SK-N-SH (cell line): ENCODE measurements at regions not wholly inside any gene's neighbourhood (a gene's known extent, or its start where the extent isn't known, plus 50 kb on each side); places are given as distances from the start of the nearest gene placed in this dataset.

Experiments
- CTCF ChIA-PET: fragments of 300-600, 350-600 bp; formaldehyde crosslinking; extraction: SDS; loops from one replicate; lab custom pipeline; 2021; lab: Yijun Ruan, JAX
- POLR2A ChIA-PET: fragments of 350-600 bp; sonication (Branson Sonifier 250); formaldehyde crosslinking; extraction: SDS; loops from one replicate; lab custom pipeline; 2020; ENCODE audit warnings: antibody characterized with exemption, inconsistent platforms; lab: Yijun Ruan, JAX
- DNase-seq: peaks from one replicate; pipeline ENCODE4 v3.0.0; 2012
- H2AFZ ChIP-seq: fragments of 200-600 bp; sonication (generic); 2 replicates; pipeline ENCODE4 v1.8.1; 2016; ENCODE audit warnings: antibody characterized with exemption, mild to moderate bottlenecking, low read depth
- H3F3A ChIP-seq: fragments of 200-600 bp; sonication (generic); replicated peaks from 2 replicates; pipeline ENCODE3; 2016; ENCODE audit warnings: antibody characterized with exemption, mild to moderate bottlenecking; ENCODE audit not compliant: insufficient read depth
- H3K27ac ChIP-seq, 2 experiments: fragments of 200-500 bp in 1 of 2; fragments of 200-600 bp in 1 of 2; sonication (Bioruptor generic) in 1 of 2; sonication (generic), shearing (Covaris generic) in 1 of 2; 2 replicates each; pipeline versions ENCODE4 v1.5.1 to v1.6.1; 2014 to 2016; ENCODE audit warnings: low read depth in 2 of 2, inconsistent platforms in 1 of 2, low read length in 1 of 2, mild to moderate bottlenecking in 1 of 2, mixed read lengths in 1 of 2
- H3K27me3 ChIP-seq: fragments of 200-600 bp; sonication (generic), shearing (Covaris generic); 2 replicates; pipeline ENCODE4 v1.6.1; 2016; ENCODE audit warnings: mixed run types; ENCODE audit not compliant: insufficient read depth
- H3K36me3 ChIP-seq, 2 experiments: fragments of 200-500 bp in 1 of 2; fragments of 200-600 bp in 1 of 2; sonication (Bioruptor generic) in 1 of 2; sonication (generic) in 1 of 2; replicated peaks in 1 of 2; 2 replicates each; pipeline versions ENCODE3 to v1.5.1; 2014 to 2016; ENCODE audit warnings: low read length in 1 of 2, mild to moderate bottlenecking in 1 of 2; ENCODE audit not compliant: insufficient read depth in 2 of 2, control insufficient read depth in 1 of 2
- H3K4me1 ChIP-seq, 2 experiments: fragments of 200-500 bp in 1 of 2; fragments of 200-600 bp in 1 of 2; sonication (Bioruptor generic) in 1 of 2; sonication (generic), shearing (Covaris generic) in 1 of 2; 2 replicates each; pipeline versions ENCODE4 v1.5.1 to v1.6.1; 2014 to 2016; ENCODE audit warnings: low read depth in 1 of 2, low read length in 1 of 2, mixed run types in 1 of 2; ENCODE audit not compliant: insufficient read depth in 2 of 2, control insufficient read depth in 1 of 2
- H3K4me2 ChIP-seq: fragments of 200-600 bp; sonication (generic), shearing (Covaris generic); 2 replicates; pipeline ENCODE4 v1.6.1; 2017; ENCODE audit warnings: mixed run types
- H3K4me3 ChIP-seq, 2 experiments: fragments of 200-500 bp in 1 of 2; fragments of 200-600 bp in 1 of 2; sonication (Bioruptor generic) in 1 of 2; sonication (generic), shearing (Covaris generic) in 1 of 2; 2 replicates each; pipeline versions ENCODE4 v1.5.1 to v1.8.1; 2014 to 2016; ENCODE audit warnings: low read depth in 2 of 2, inconsistent platforms in 1 of 2, low read length in 1 of 2, mild to moderate bottlenecking in 1 of 2, mixed read lengths in 1 of 2, moderate library complexity in 1 of 2
- H3K79me2 ChIP-seq: fragments of 200-600 bp; sonication (generic); 2 replicates; pipeline ENCODE4 v1.8.1; 2017; ENCODE audit warnings: mild to moderate bottlenecking; ENCODE audit not compliant: insufficient read depth
- H3K9ac ChIP-seq: fragments of 200-600 bp; sonication (generic); 2 replicates; pipeline ENCODE4 v1.6.1; 2017; ENCODE audit warnings: mixed run types
- H3K9me2 ChIP-seq: fragments of 200-600 bp; sonication (generic); 2 replicates; pipeline ENCODE4 v1.6.1; 2017; ENCODE audit warnings: mixed run types
- H3K9me3 ChIP-seq: fragments of 200-600 bp; sonication (generic); 2 replicates; pipeline ENCODE4 v1.6.1; 2017; ENCODE audit warnings: mixed run types, mild to moderate bottlenecking, moderate library complexity
- H4K20me1 ChIP-seq: fragments of 200-600 bp; sonication (generic); 2 replicates; pipeline ENCODE4 v1.6.1; 2017; ENCODE audit warnings: mild to moderate bottlenecking, mixed run types; ENCODE audit not compliant: insufficient read depth
- ELF1 ChIP-seq: IDR thresholded peaks from 2 replicates; pipeline ENCODE4 v1.4.0; 2012
- EZH2phosphoT487 ChIP-seq: fragments of 200-600 bp; sonication (generic); IDR thresholded peaks from 2 replicates; pipeline ENCODE4 v1.6.1; 2017; ENCODE audit warnings: low read depth, mixed run types, mild to moderate bottlenecking, antibody characterized with exemption, moderate library complexity, borderline replicate concordance
- FOSL2 ChIP-seq: IDR thresholded peaks from 2 replicates; pipeline ENCODE4 v1.4.0; 2012; ENCODE audit warnings: low read depth, mild to moderate bottlenecking, moderate library complexity, borderline replicate concordance
- FOXM1 ChIP-seq: IDR thresholded peaks from 2 replicates; pipeline ENCODE4 v1.4.0; 2012; ENCODE audit warnings: low read depth, mild to moderate bottlenecking
- GABPA ChIP-seq: IDR thresholded peaks from 2 replicates; pipeline ENCODE4 v1.4.0; 2012; ENCODE audit warnings: low read depth, mild to moderate bottlenecking
- GATA2 ChIP-seq: sonication (generic); formaldehyde crosslinking; IDR thresholded peaks from 2 replicates; pipeline ENCODE4 v1.5.0; 2020; ENCODE audit warnings: mild to moderate bottlenecking, missing genetic modification reagents
- JUND ChIP-seq: IDR thresholded peaks from 2 replicates; pipeline ENCODE4 v1.4.0; 2012
- MAX ChIP-seq: IDR thresholded peaks from 2 replicates; pipeline ENCODE4 v1.4.0; 2012; ENCODE audit warnings: low read depth
- MEF2A ChIP-seq: IDR thresholded peaks from 2 replicates; pipeline ENCODE4 v1.4.0; 2012; ENCODE audit warnings: low read depth, borderline replicate concordance
- POLR2AphosphoS5 ChIP-seq: IDR thresholded peaks from 2 replicates; pipeline ENCODE4 v1.6.1; 2012; ENCODE audit warnings: low read depth, low read length
- RAD21 ChIP-seq: IDR thresholded peaks from 2 replicates; pipeline ENCODE4 v1.6.1; 2012; ENCODE audit warnings: mild to moderate bottlenecking, low read length
- RCOR1 ChIP-seq: fragments of 150-350 bp; IDR thresholded peaks from 2 replicates; pipeline ENCODE4 v1.6.1; 2017; ENCODE audit warnings: antibody characterized with exemption, low read length
- SMC3 ChIP-seq: IDR thresholded peaks from 2 replicates; pipeline ENCODE4 v1.6.1; 2012; ENCODE audit warnings: low read depth, low read length, improper control_type of control experiment
- TAF1 ChIP-seq: IDR thresholded peaks from 2 replicates; pipeline ENCODE4 v1.6.1; 2012; ENCODE audit warnings: low read depth, mild to moderate bottlenecking, low read length, moderate library complexity, borderline replicate concordance
- TCF12 ChIP-seq: IDR thresholded peaks from 2 replicates; pipeline ENCODE4 v1.4.0; 2012
- TEAD4 ChIP-seq: IDR thresholded peaks from 2 replicates; pipeline ENCODE4 v1.4.0; 2012; ENCODE audit warnings: mild to moderate bottlenecking, borderline replicate concordance; ENCODE audit not compliant: insufficient read depth
- WGBS: methylation state at CpG from one replicate; pipeline ENCODE4 v1.1.6; 2017; ENCODE audit warnings: low lambda C conversion rate; 5-methylcytosine and 5-hydroxymethylcytosine counted together
- TF ChIP-seq, protein P1 (sequence below): fragments of 150-350 bp; IDR thresholded peaks from 2 replicates; pipeline ENCODE4 v1.6.1; 2017; ENCODE audit warnings: antibody characterized with exemption, low read length, low read depth, borderline replicate concordance

DNA sequence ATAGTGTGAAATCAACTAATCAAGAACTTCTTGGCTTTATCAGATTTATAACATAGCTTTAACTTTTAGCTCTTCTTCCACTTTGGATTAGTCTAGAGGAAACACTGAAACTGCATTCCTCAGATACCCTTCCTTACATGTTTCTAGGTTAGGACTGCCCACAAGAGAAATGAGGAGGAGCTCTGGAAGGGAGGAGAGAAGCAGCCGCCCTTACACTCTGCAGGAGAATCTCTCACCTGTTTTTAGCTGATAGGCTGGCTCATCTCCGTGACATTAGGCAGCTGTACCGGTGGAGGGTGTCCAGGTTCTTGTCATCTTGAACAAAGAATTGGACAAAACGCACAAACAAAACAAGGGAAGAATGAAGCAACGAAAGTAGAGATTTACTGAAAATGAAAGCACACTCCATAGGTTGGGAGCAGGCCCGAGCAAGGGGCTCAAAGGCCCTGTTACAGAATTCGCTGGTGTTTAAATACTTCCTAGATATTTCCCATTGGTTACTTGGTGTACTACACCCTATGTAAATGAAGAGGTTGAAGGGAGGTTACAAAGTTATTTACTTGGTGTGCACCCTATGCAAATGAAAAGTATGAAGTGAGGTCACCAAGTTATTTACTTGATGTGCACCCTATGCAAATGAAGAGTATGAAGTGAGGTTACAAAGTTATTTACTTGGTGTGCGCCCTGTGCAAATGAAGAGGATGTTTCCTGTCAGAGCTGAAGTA, 524.9 kb upstream of the CHRM3 start:
- TF ChIP-seq GATA2 (CRISPR knock-in tag) (no peak), SMC3 (no peak), RCOR1 (no peak), TCF12 (no peak), POLR2AphosphoS5 (no peak)
- 49% methylated on average over 8 of the region's 8 CpGs for WGBS
- H3K27ac ChIP-seq = no peak overlapping the region
- H3K79me2 ChIP-seq = no peaks in the 10 kb centered on the region
- POLR2A ChIA-PET = interaction anchor here (0.6 kb wide), 1 partner anchor 447 kb away, joined by 5 read pairs; no protein-coding TSS in a partner anchor
- CTCF ChIA-PET = no interaction called here
- no peak for DNase-seq
- H2AFZ ChIP-seq = no peak overlapping the region
- H3K9me3 ChIP-seq = no peaks in the 10 kb centered on the region
- no peaks in the 10 kb centered on the region for H3K9me2 ChIP-seq
- no peak overlapping the region for H3K4me3 ChIP-seq
- no peak overlapping the region for H3K4me2 ChIP-seq
- no peak overlapping the region for H3K9ac ChIP-seq
- no peaks in the 10 kb centered on the region for H4K20me1 ChIP-seq
- H3K27me3 ChIP-seq = no peaks in the 10 kb centered on the region
- no peaks in the 10 kb centered on the region for H3K4me1 ChIP-seq
- H3K36me3 ChIP-seq = no peaks in the 10 kb centered on the region
- H3F3A ChIP-seq = no peaks in the 10 kb centered on the region

- no peak for DNase-seq
- Histone ChIP-seq H3K9ac (no peak overlapping the region), H3K4me3 (no peak overlapping the region), H2AFZ (no peak overlapping the region), H4K20me1 (no peaks in the 10 kb centered on the region), H3K4me1 (no peaks in the 10 kb centered on the region)
- ChIA-PET POLR2A (no interaction called here), CTCF (no interaction called here)
- no peak for TF ChIP-seq RAD21
- TF ChIP-seq, all 33 proteins: peak for 0
- Histone ChIP-seq H3K79me2 (no peaks in the 10 kb centered on the region), H3K36me3 (no peaks in the 10 kb centered on the region), H3K9me2 (no peaks in the 10 kb centered on the region), H3K9me3 (no peaks in the 10 kb centered on the region), H3F3A (no peaks in the 10 kb centered on the region), H3K27me3 (no peaks in the 10 kb centered on the region), H3K27ac (no peak overlapping the region), H3K4me2 (no peak overlapping the region)
These were observed 552.4 kb upstream of the CHRM3 start for GRCh38 chr1:238833919-238834318.

DNA sequence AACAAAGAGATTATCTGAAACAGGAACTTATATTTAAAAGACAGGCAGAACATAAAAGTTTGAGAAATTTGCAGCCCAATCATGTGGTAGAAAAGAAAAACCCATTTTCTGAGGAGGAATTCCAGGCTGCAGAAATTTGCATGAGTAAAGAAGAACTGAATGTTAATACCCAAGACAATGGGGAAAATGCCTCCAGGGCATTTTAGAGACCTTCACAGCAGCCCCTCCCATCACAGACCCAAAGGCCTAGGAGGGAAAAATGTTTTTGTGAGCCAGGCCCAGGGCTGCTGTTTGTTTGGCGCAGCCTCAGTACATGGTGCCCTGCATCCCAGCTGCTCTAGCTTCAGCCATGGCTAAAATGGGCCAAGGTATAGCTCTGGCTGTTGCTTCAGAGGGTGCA, 554.3 kb upstream of the CHRM3 start:
- Histone ChIP-seq H3K9me3 (no peaks in the 10 kb centered on the region), H3F3A (no peaks in the 10 kb centered on the region), H3K9ac (no peak overlapping the region), H2AFZ (no peak overlapping the region), H3K36me3 (no peaks in the 10 kb centered on the region), H3K27me3 (no peaks in the 10 kb centered on the region), H3K27ac (no peak overlapping the region), H3K4me3 (no peak overlapping the region), H3K9me2 (no peaks in the 10 kb centered on the region), H3K4me1 (no peaks in the 10 kb centered on the region), H3K4me2 (no peak overlapping the region), H3K79me2 (no peaks in the 10 kb centered on the region), H4K20me1 (no peaks in the 10 kb centered on the region)
- POLR2A ChIA-PET = no interaction called here
- DNase-seq = no peak
- TF ChIP-seq EZH2phosphoT487 (no peak), ELF1 (no peak), MEF2A (no peak), SMC3 (no peak), FOSL2 (no peak), JUND (no peak), FOXM1 (no peak), GABPA (no peak), MAX (no peak), TAF1 (no peak), TEAD4 (no peak)
- TF ChIP-seq, protein P1, sequence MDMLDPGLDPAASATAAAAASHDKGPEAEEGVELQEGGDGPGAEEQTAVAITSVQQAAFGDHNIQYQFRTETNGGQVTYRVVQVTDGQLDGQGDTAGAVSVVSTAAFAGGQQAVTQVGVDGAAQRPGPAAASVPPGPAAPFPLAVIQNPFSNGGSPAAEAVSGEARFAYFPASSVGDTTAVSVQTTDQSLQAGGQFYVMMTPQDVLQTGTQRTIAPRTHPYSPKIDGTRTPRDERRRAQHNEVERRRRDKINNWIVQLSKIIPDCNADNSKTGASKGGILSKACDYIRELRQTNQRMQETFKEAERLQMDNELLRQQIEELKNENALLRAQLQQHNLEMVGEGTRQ = no peak
- CTCF ChIA-PET = no interaction called here
- 27% methylated on average over 1 of the region's 1 CpG for WGBS
